WTC11 (cell line): ENCODE measurements at regions not wholly inside any gene's neighbourhood (a gene's known extent, or its start where the extent isn't known, plus 50 kb on each side); places are given as distances from the start of the nearest gene placed in this dataset.

Experiments
- ATAC-seq: fragments of 200-7000 bp; cut with Tn5 transposase; 2 replicates; pipeline ENCODE4 v1.10.0; 2021; ENCODE audit warnings: mild to moderate bottlenecking, moderate library complexity
- CTCF ChIA-PET: fragments of 300-600 bp; sonication (Branson Sonifier 250); formaldehyde crosslinking; loops from one replicate; lab custom pipeline; 2021; ENCODE audit warnings: antibody characterized with exemption; lab: Charles Lee
- POLR2A ChIA-PET: fragments of 350-600 bp; sonication (Branson Sonifier 250); formaldehyde crosslinking; loops from one replicate; lab custom pipeline; 2021; ENCODE audit warnings: antibody characterized with exemption; lab: Charles Lee
- DNase-seq: peaks from one replicate; pipeline ENCODE4 v3.0.0; 2021; ENCODE audit warnings: low spot score
- H3K27ac Mint-ChIP-seq: 2 replicates; pipeline ENCODE4 v1.8.0; 2021; ENCODE audit warnings: mixed read lengths
- H3K27me3 Mint-ChIP-seq: 2 replicates; pipeline ENCODE4 v1.8.0; 2021; ENCODE audit warnings: low read depth, mild to moderate bottlenecking, moderate library complexity, mixed read lengths
- H3K36me3 Mint-ChIP-seq: 2 replicates; pipeline ENCODE4 v1.8.0; 2021; ENCODE audit warnings: mixed read lengths
- H3K4me1 Mint-ChIP-seq: 2 replicates; pipeline ENCODE4 v1.8.0; 2022; ENCODE audit warnings: mixed read lengths
- H3K4me3 Mint-ChIP-seq: 2 replicates; pipeline ENCODE4 v1.8.0; 2021; ENCODE audit warnings: mild to moderate bottlenecking, moderate library complexity, mixed read lengths
- H3K9me3 Mint-ChIP-seq: 2 replicates; pipeline ENCODE4 v1.8.0; 2021; ENCODE audit warnings: mixed read lengths
- ESRRA ChIP-seq: sonication (generic); formaldehyde crosslinking; IDR thresholded peaks from 2 replicates; pipeline ENCODE4 v1.8.1; 2022; ENCODE audit warnings: mild to moderate bottlenecking, missing genetic modification reagents, borderline replicate concordance
- JAZF1 ChIP-seq: fragments of 250-450 bp; sonication (Bioruptor Pico); IDR thresholded peaks from 2 replicates; pipeline ENCODE4 v1.9.0; 2021; ENCODE audit warnings: moderate library complexity, mild to moderate bottlenecking, inconsistent platforms
- NFATC4 ChIP-seq: fragments of 250-450 bp; sonication (Bioruptor Pico); IDR thresholded peaks from 2 replicates; pipeline ENCODE4 v1.9.0; 2021; ENCODE audit warnings: mild to moderate bottlenecking
- NFYB ChIP-seq: sonication (generic); formaldehyde crosslinking; conservative IDR thresholded peaks from 2 replicates; pipeline ENCODE4 v1.8.0; 2022; ENCODE audit warnings: low read depth, missing genetic modification reagents
- PRRX2 ChIP-seq: fragments of 250-450 bp; sonication (Bioruptor Pico); IDR thresholded peaks from 2 replicates; pipeline ENCODE4 v1.8.0; 2021; ENCODE audit warnings: mild to moderate bottlenecking
- SMAD3 ChIP-seq: sonication (generic); formaldehyde crosslinking; IDR thresholded peaks from 2 replicates; pipeline ENCODE4 v1.8.0; 2022; ENCODE audit warnings: missing genetic modification reagents, mild to moderate bottlenecking, borderline replicate concordance
- SP1 ChIP-seq: sonication (generic); formaldehyde crosslinking; conservative IDR thresholded peaks from 2 replicates; pipeline ENCODE4 v1.8.1; 2022; ENCODE audit warnings: missing genetic modification reagents
- TEAD1 ChIP-seq: sonication (generic); formaldehyde crosslinking; IDR thresholded peaks from 2 replicates; pipeline ENCODE4 v1.8.0; 2022; ENCODE audit warnings: mild to moderate bottlenecking, missing genetic modification reagents
- TP53 ChIP-seq: sonication (generic); formaldehyde crosslinking; IDR thresholded peaks from 2 replicates; pipeline ENCODE4 v1.8.1; 2023; ENCODE audit warnings: mild to moderate bottlenecking, missing genetic modification reagents
- ZBTB21 ChIP-seq: sonication (generic); formaldehyde crosslinking; IDR thresholded peaks from 2 replicates; pipeline ENCODE4 v1.8.1; 2023; ENCODE audit warnings: mild to moderate bottlenecking, missing genetic modification reagents, borderline replicate concordance
- ZNF232 ChIP-seq: sonication (generic); formaldehyde crosslinking; IDR thresholded peaks from 2 replicates; pipeline ENCODE4 v1.8.0; 2022; ENCODE audit warnings: mild to moderate bottlenecking, missing genetic modification reagents
- ZNF263 ChIP-seq: sonication (generic); formaldehyde crosslinking; IDR thresholded peaks from 2 replicates; pipeline ENCODE4 v1.8.1; 2022; ENCODE audit warnings: low read depth, mild to moderate bottlenecking, moderate library complexity, missing genetic modification reagents
- TF ChIP-seq, protein P1 (sequence below): sonication (generic); formaldehyde crosslinking; IDR thresholded peaks from 2 replicates; pipeline ENCODE4 v1.8.1; 2023; ENCODE audit warnings: mild to moderate bottlenecking, moderate library complexity, missing genetic modification reagents
- TF ChIP-seq, protein P2 (sequence below): sonication (generic); formaldehyde crosslinking; IDR thresholded peaks from 2 replicates; pipeline ENCODE4 v1.8.1; 2023; ENCODE audit warnings: mild to moderate bottlenecking, missing genetic modification reagents, borderline replicate concordance
- TF ChIP-seq, protein P3 (sequence below): sonication (generic); formaldehyde crosslinking; IDR thresholded peaks from 2 replicates; pipeline ENCODE4 v1.8.0; 2022; ENCODE audit warnings: missing genetic modification reagents
- TF ChIP-seq, protein P4 (sequence below): fragments of 250-450 bp; sonication (Bioruptor Pico); IDR thresholded peaks from 2 replicates; pipeline ENCODE4 v1.9.0; 2021; ENCODE audit warnings: mild to moderate bottlenecking, borderline replicate concordance
- TF ChIP-seq, protein P5 (sequence below): sonication (generic); formaldehyde crosslinking; IDR thresholded peaks from 2 replicates; pipeline ENCODE4 v1.8.0; 2022; ENCODE audit warnings: mild to moderate bottlenecking, missing genetic modification reagents

DNA sequence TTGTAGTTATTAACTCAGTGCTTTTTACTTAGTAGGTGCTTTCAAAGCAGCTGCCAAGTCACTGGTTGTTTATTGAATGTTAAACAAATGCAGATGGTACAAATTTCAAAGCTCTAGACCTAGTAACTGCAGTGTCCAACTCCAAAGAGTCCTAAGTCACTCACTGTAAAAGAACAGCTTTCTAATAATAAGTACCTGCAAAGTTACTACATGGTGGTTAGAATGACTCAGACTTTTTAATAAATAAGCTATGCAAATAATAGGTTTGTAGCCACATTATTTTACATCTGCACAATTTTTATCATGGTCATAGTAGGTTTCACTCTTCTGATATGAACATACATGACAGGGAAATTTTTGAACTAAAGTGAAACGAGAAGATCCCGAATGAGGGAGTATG, 1620.4 kb upstream of the CELF4 start (continued):
- no peak for TF ChIP-seq ESRRA (CRISPR knock-in tag)
- TF ChIP-seq TP53 (CRISPR knock-in tag) = no peak
- no peak for TF ChIP-seq ZNF232 (CRISPR knock-in tag)
- TF ChIP-seq PRRX2 (CRISPR knock-in tag) = no peak
- TF ChIP-seq JAZF1 (CRISPR knock-in tag) = no peak
- no peak for TF ChIP-seq SMAD3
- no peak for TF ChIP-seq SP1 (CRISPR knock-in tag)
- TF ChIP-seq, protein P1, sequence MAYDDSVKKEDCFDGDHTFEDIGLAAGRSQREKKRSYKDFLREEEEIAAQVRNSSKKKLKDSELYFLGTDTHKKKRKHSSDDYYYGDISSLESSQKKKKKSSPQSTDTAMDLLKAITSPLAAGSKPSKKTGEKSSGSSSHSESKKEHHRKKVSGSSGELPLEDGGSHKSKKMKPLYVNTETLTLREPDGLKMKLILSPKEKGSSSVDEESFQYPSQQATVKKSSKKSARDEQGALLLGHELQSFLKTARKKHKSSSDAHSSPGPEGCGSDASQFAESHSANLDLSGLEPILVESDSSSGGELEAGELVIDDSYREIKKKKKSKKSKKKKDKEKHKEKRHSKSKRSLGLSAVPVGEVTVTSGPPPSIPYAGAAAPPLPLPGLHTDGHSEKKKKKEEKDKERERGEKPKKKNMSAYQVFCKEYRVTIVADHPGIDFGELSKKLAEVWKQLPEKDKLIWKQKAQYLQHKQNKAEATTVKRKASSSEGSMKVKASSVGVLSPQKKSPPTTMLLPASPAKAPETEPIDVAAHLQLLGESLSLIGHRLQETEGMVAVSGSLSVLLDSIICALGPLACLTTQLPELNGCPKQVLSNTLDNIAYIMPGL (CRISPR knock-in tag) = no peak

DNA sequence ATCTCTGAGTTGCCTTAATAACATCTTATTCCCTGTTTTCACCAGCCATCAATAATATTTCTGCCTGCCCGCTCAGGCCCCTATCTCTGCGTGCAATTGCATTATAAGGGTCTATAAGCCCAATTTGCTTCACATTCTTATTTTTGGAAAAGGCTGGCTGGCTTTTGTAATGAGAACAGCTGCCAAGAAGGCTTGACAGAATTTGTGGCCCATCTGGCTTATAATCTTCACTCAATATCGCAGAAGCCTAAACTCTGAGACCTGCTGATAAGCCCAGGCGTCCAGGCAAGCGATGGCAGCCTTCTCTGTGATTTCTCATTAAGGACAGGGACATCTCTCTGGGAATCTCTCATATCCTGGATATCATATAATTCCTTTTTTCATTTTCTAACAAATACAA, 1618.6 kb upstream of the CELF4 start:
- ATAC-seq (no peak), DNase-seq (no peak)
- CTCF ChIA-PET = no interaction called here
- no peak overlapping the region for H3K27ac Mint-ChIP-seq
- H3K9me3 Mint-ChIP-seq = no peaks in the 10 kb centered on the region
- H3K36me3 Mint-ChIP-seq = no peaks in the 10 kb centered on the region
- H3K4me3 Mint-ChIP-seq = no peak overlapping the region
- POLR2A ChIA-PET = no interaction called here
- H3K27me3 Mint-ChIP-seq = no peaks in the 10 kb centered on the region
- H3K4me1 Mint-ChIP-seq = peaks cover 15% of the 10 kb centered on the region
- TF ChIP-seq, protein P2, sequence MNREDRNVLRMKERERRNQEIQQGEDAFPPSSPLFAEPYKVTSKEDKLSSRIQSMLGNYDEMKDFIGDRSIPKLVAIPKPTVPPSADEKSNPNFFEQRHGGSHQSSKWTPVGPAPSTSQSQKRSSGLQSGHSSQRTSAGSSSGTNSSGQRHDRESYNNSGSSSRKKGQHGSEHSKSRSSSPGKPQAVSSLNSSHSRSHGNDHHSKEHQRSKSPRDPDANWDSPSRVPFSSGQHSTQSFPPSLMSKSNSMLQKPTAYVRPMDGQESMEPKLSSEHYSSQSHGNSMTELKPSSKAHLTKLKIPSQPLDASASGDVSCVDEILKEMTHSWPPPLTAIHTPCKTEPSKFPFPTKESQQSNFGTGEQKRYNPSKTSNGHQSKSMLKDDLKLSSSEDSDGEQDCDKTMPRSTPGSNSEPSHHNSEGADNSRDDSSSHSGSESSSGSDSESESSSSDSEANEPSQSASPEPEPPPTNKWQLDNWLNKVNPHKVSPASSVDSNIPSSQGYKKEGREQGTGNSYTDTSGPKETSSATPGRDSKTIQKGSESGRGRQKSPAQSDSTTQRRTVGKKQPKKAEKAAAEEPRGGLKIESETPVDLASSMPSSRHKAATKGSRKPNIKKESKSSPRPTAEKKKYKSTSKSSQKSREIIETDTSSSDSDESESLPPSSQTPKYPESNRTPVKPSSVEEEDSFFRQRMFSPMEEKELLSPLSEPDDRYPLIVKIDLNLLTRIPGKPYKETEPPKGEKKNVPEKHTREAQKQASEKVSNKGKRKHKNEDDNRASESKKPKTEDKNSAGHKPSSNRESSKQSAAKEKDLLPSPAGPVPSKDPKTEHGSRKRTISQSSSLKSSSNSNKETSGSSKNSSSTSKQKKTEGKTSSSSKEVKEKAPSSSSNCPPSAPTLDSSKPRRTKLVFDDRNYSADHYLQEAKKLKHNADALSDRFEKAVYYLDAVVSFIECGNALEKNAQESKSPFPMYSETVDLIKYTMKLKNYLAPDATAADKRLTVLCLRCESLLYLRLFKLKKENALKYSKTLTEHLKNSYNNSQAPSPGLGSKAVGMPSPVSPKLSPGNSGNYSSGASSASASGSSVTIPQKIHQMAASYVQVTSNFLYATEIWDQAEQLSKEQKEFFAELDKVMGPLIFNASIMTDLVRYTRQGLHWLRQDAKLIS (CRISPR knock-in tag) = no peak
- TF ChIP-seq ZNF263 (CRISPR knock-in tag) (no peak), TEAD1 (CRISPR knock-in tag) (no peak), NFYB (CRISPR knock-in tag) (no peak), NFATC4 (CRISPR knock-in tag) (no peak), ZBTB21 (CRISPR knock-in tag) (no peak)
- TF ChIP-seq, protein P3, sequence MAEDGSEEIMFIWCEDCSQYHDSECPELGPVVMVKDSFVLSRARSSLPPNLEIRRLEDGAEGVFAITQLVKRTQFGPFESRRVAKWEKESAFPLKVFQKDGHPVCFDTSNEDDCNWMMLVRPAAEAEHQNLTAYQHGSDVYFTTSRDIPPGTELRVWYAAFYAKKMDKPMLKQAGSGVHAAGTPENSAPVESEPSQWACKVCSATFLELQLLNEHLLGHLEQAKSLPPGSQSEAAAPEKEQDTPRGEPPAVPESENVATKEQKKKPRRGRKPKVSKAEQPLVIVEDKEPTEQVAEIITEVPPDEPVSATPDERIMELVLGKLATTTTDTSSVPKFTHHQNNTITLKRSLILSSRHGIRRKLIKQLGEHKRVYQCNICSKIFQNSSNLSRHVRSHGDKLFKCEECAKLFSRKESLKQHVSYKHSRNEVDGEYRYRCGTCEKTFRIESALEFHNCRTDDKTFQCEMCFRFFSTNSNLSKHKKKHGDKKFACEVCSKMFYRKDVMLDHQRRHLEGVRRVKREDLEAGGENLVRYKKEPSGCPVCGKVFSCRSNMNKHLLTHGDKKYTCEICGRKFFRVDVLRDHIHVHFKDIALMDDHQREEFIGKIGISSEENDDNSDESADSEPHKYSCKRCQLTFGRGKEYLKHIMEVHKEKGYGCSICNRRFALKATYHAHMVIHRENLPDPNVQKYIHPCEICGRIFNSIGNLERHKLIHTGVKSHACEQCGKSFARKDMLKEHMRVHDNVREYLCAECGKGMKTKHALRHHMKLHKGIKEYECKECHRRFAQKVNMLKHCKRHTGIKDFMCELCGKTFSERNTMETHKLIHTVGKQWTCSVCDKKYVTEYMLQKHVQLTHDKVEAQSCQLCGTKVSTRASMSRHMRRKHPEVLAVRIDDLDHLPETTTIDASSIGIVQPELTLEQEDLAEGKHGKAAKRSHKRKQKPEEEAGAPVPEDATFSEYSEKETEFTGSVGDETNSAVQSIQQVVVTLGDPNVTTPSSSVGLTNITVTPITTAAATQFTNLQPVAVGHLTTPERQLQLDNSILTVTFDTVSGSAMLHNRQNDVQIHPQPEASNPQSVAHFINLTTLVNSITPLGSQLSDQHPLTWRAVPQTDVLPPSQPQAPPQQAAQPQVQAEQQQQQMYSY (CRISPR knock-in tag) = no peak
- TF ChIP-seq, protein P4, sequence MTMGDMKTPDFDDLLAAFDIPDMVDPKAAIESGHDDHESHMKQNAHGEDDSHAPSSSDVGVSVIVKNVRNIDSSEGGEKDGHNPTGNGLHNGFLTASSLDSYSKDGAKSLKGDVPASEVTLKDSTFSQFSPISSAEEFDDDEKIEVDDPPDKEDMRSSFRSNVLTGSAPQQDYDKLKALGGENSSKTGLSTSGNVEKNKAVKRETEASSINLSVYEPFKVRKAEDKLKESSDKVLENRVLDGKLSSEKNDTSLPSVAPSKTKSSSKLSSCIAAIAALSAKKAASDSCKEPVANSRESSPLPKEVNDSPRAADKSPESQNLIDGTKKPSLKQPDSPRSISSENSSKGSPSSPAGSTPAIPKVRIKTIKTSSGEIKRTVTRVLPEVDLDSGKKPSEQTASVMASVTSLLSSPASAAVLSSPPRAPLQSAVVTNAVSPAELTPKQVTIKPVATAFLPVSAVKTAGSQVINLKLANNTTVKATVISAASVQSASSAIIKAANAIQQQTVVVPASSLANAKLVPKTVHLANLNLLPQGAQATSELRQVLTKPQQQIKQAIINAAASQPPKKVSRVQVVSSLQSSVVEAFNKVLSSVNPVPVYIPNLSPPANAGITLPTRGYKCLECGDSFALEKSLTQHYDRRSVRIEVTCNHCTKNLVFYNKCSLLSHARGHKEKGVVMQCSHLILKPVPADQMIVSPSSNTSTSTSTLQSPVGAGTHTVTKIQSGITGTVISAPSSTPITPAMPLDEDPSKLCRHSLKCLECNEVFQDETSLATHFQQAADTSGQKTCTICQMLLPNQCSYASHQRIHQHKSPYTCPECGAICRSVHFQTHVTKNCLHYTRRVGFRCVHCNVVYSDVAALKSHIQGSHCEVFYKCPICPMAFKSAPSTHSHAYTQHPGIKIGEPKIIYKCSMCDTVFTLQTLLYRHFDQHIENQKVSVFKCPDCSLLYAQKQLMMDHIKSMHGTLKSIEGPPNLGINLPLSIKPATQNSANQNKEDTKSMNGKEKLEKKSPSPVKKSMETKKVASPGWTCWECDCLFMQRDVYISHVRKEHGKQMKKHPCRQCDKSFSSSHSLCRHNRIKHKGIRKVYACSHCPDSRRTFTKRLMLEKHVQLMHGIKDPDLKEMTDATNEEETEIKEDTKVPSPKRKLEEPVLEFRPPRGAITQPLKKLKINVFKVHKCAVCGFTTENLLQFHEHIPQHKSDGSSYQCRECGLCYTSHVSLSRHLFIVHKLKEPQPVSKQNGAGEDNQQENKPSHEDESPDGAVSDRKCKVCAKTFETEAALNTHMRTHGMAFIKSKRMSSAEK (CRISPR knock-in tag) = no peak
- TF ChIP-seq, protein P5, sequence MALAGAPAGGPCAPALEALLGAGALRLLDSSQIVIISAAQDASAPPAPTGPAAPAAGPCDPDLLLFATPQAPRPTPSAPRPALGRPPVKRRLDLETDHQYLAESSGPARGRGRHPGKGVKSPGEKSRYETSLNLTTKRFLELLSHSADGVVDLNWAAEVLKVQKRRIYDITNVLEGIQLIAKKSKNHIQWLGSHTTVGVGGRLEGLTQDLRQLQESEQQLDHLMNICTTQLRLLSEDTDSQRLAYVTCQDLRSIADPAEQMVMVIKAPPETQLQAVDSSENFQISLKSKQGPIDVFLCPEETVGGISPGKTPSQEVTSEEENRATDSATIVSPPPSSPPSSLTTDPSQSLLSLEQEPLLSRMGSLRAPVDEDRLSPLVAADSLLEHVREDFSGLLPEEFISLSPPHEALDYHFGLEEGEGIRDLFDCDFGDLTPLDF = no peak
